K562 (cell line): ENCODE measurements at regions not wholly inside any gene's neighbourhood (a gene's known extent, or its start where the extent isn't known, plus 50 kb on each side); places are given as distances from the start of the nearest gene placed in this dataset.

Source experiments
- CREB1 ChIP-seq, 2 experiments: sonication (generic) in 1 of 2; formaldehyde crosslinking in 1 of 2; IDR thresholded peaks; 2 replicates each; pipeline versions ENCODE4 v1.6.1 to v1.8.0; 2012 to 2022; ENCODE audit warnings: inconsistent platforms in 1 of 2, mild to moderate bottlenecking in 1 of 2, missing genetic modification reagents in 1 of 2, moderate library complexity in 1 of 2
- DNMT1 ChIP-seq: fragments of 450-650 bp; IDR thresholded peaks from 2 replicates; pipeline ENCODE4 v1.6.1; 2016; ENCODE audit warnings: antibody characterized with exemption, mild to moderate bottlenecking
- KAT2B ChIP-seq: IDR thresholded peaks from one replicate; pipeline ENCODE4 v1.6.1; 2012; ENCODE audit warnings: low read depth, mild to moderate bottlenecking, control low read depth, inconsistent platforms, low read length, moderate library complexity
- MYC ChIP-seq, 2 experiments: fragments of 250-450 bp in 1 of 2; sonication (Bioruptor Pico) in 1 of 2; IDR thresholded peaks; 2 replicates each; pipeline versions ENCODE4 v1.5.1 to v1.6.1; 2012 to 2021; ENCODE audit warnings: low read depth in 2 of 2, borderline replicate concordance in 1 of 2, improper control_type of control experiment in 1 of 2, low read length in 1 of 2, mild to moderate bottlenecking in 1 of 2, moderate library complexity in 1 of 2
- POLR2A ChIP-seq: fragments of 450-650 bp; conservative IDR thresholded peaks from 2 replicates; pipeline ENCODE4 v1.6.1; 2016
- RFX1 ChIP-seq: fragments of 450-650 bp; IDR thresholded peaks from 2 replicates; pipeline ENCODE4 v1.6.1; 2016; ENCODE audit warnings: mild to moderate bottlenecking, moderate library complexity
- RNF2 ChIP-seq: sonication (generic); IDR thresholded peaks from 2 replicates; pipeline ENCODE4 v1.6.1; 2016
- SLC30A9 ChIP-seq: fragments of 250-450 bp; sonication (Bioruptor Pico); IDR thresholded peaks from 2 replicates; pipeline ENCODE4 v1.8.0; 2022; ENCODE audit warnings: mild to moderate bottlenecking, moderate library complexity
- SMC3 ChIP-seq: conservative IDR thresholded peaks from 2 replicates; pipeline ENCODE4 v1.6.1; 2011; ENCODE audit warnings: low read depth, low read length, improper control_type of control experiment; ENCODE audit not compliant: insufficient read depth
- STAT5B ChIP-seq: fragments of 250-450 bp; sonication (Bioruptor Pico); IDR thresholded peaks from 2 replicates; pipeline ENCODE4 v1.8.0; 2021; ENCODE audit warnings: mild to moderate bottlenecking, inconsistent platforms
- TF ChIP-seq, protein P1 (sequence below): sonication (generic); formaldehyde crosslinking; IDR thresholded peaks from 2 replicates; pipeline ENCODE4 v1.8.0; 2022; ENCODE audit warnings: missing genetic modification reagents, mild to moderate bottlenecking, borderline replicate concordance
- TF ChIP-seq, protein P2 (sequence below): conservative IDR thresholded peaks from 2 replicates; pipeline ENCODE4 v1.6.1; 2011; ENCODE audit warnings: low read depth, mild to moderate bottlenecking, low read length; ENCODE audit not compliant: control insufficient read depth

DNA sequence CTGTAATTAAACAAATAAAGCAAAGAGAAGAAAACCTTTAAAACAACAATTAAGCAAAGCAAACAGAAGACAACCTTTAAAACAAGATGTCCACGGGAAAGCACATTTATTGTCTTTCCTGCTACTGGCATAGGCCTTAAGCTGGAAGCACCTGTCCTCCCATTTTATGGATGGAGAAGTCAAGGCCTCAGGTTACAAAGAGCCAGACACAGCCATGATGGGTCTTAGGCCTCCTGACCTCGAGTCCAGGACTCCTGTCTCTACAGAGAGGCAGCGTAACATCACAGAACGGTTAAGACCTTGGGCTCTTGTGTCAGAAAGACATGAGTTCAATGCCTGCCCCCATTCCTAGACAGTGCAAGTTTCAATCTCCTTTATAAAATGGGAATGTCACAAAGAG is 54.7 kb upstream of the INSYN1 start:
- TF ChIP-seq KAT2B = no peak
- TF ChIP-seq SMC3 = no peak
- no peak for TF ChIP-seq RNF2
- no peak for TF ChIP-seq STAT5B
- TF ChIP-seq, protein P1, sequence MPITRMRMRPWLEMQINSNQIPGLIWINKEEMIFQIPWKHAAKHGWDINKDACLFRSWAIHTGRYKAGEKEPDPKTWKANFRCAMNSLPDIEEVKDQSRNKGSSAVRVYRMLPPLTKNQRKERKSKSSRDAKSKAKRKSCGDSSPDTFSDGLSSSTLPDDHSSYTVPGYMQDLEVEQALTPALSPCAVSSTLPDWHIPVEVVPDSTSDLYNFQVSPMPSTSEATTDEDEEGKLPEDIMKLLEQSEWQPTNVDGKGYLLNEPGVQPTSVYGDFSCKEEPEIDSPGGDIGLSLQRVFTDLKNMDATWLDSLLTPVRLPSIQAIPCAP (CRISPR knock-in tag) = no peak
- no peak for TF ChIP-seq DNMT1
- no peak for TF ChIP-seq SLC30A9
- no peak for TF ChIP-seq RFX1
- no peak for TF ChIP-seq CREB1 (IDR thresholded peaks at IDR 0.05)
- TF ChIP-seq CREB1 (CRISPR knock-in tag; IDR thresholded peaks at IDR 0.05) = no peak
- TF ChIP-seq POLR2A = no peak
- TF ChIP-seq, protein P2, sequence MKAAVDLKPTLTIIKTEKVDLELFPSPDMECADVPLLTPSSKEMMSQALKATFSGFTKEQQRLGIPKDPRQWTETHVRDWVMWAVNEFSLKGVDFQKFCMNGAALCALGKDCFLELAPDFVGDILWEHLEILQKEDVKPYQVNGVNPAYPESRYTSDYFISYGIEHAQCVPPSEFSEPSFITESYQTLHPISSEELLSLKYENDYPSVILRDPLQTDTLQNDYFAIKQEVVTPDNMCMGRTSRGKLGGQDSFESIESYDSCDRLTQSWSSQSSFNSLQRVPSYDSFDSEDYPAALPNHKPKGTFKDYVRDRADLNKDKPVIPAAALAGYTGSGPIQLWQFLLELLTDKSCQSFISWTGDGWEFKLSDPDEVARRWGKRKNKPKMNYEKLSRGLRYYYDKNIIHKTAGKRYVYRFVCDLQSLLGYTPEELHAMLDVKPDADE = no peak
- no peak for TF ChIP-seq MYC (IDR thresholded peaks at IDR 0.05; ENCODE audit: low read depth, low read length)
- TF ChIP-seq MYC (CRISPR knock-in tag; IDR thresholded peaks at IDR 0.05; ENCODE audit: borderline replicate concordance, low read depth) = no peak
